ENCODE measurements at regions not wholly inside any gene's neighbourhood (a gene's known extent, or its start where the extent isn't known, plus 50 kb on each side); places are given as distances from the start of the nearest gene placed in this dataset.

GRCh38 chr3:82262193-82262592, 500.7 kb upstream of the GBE1 start:
- TF ChIP-seq, protein P1, sequence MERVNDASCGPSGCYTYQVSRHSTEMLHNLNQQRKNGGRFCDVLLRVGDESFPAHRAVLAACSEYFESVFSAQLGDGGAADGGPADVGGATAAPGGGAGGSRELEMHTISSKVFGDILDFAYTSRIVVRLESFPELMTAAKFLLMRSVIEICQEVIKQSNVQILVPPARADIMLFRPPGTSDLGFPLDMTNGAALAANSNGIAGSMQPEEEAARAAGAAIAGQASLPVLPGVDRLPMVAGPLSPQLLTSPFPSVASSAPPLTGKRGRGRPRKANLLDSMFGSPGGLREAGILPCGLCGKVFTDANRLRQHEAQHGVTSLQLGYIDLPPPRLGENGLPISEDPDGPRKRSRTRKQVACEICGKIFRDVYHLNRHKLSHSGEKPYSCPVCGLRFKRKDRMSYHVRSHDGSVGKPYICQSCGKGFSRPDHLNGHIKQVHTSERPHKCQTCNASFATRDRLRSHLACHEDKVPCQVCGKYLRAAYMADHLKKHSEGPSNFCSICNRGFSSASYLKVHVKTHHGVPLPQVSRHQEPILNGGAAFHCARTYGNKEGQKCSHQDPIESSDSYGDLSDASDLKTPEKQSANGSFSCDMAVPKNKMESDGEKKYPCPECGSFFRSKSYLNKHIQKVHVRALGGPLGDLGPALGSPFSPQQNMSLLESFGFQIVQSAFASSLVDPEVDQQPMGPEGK (CRISPR knock-in tag; IDR thresholded peaks at IDR 0.05; ENCODE audit: borderline replicate concordance), result no peak
- TF ChIP-seq CSDC2 (CRISPR knock-in tag; IDR thresholded peaks at IDR 0.05), result no peak
- no peak for TF ChIP-seq ZFP3 (CRISPR knock-in tag; IDR thresholded peaks at IDR 0.05)
- TF ChIP-seq ARNTL (CRISPR knock-in tag; IDR thresholded peaks at IDR 0.05; ENCODE audit: borderline replicate concordance, low read depth), result no peak
- no peak for TF ChIP-seq ZNF70 (CRISPR knock-in tag; IDR thresholded peaks at IDR 0.05)
